ENCODE measurements at regions not wholly inside any gene's neighbourhood (a gene's known extent, or its start where the extent isn't known, plus 50 kb on each side); places are given as distances from the start of the nearest gene placed in this dataset.

- TF ChIP-seq CTCF (IDR thresholded peaks at IDR 0.05 in 8 of 11, conservative IDR thresholded peaks at IDR 0.05 in 3 of 11) (no peak), POLR2A (IDR thresholded peaks at IDR 0.05) (no peak), POLR2AphosphoS5 (IDR thresholded peaks at IDR 0.05) (no peak)
- no peak overlapping the region for H3K4me3 ChIP-seq
- H3K9me3 ChIP-seq: no peaks in the 10 kb centered on the region
- intact Hi-C loops (cut with DNase I; ENCODE audit: low total_unique reads): no loop called here
- H3K36me3 ChIP-seq: no peaks in the 10 kb centered on the region
- no peaks in the 10 kb centered on the region for H3K4me1 ChIP-seq
- H3K27ac ChIP-seq: no peak overlapping the region
- peaks cover 0 to 14% (median 0%) of the 10 kb centered on the region in 7 donors for H3K27me3 ChIP-seq (replicated peaks in 1 of 7)
- no peak for DNase-seq
- WGBS, 5 donors: 77 to 91% (median 84%) methylated on average over 1 of the region's 1 CpG
Observed at GRCh38 chr2:71903841-71904240, 243.8 kb downstream of the CYP26B1 start.

- TF ChIP-seq POLR2AphosphoS5 (IDR thresholded peaks at IDR 0.05): no peak
- no peak for TF ChIP-seq POLR2A (IDR thresholded peaks at IDR 0.05)
- no peak for TF ChIP-seq CTCF (IDR thresholded peaks at IDR 0.05 in 8 of 11, conservative IDR thresholded peaks at IDR 0.05 in 3 of 11)
- 73 to 81% (median 76%) methylated on average over 1 of the region's 1 CpG for WGBS, 5 donors
Observed at GRCh38 chr2:71901466-71901865, 246.2 kb downstream of the CYP26B1 start.

GRCh38 chr2:71898851-71899681, 248.6 kb downstream of the CYP26B1 start:
- Histone ChIP-seq H3K4me3 (no peak overlapping the region), H3K9me3 (no peaks in the 10 kb centered on the region), H3K36me3 (no peaks in the 10 kb centered on the region), H3K27me3 (replicated peaks in 1 of 7) (peaks cover 0 to 4% (median 0%) of the 10 kb centered on the region in 7 donors), H3K27ac (no peak overlapping the region), H3K4me1 (peaks cover 0 to 29% (median 4%) of the 10 kb centered on the region in 6 donors)
- intact Hi-C loops (cut with DNase I; ENCODE audit: low total_unique reads): no loop called here
- TF ChIP-seq POLR2AphosphoS5 (IDR thresholded peaks at IDR 0.05): no peak
- TF ChIP-seq POLR2A (IDR thresholded peaks at IDR 0.05): no peak
- TF ChIP-seq CTCF (IDR thresholded peaks at IDR 0.05 in 8 of 11, conservative IDR thresholded peaks at IDR 0.05 in 3 of 11): no peak
- WGBS, 5 donors: 72 to 80% (median 75%) methylated on average over 29 of the region's 29 CpGs
- DNase-seq: peak; percentile 48

More at GRCh38 chr2:71901466-71901865, 246.2 kb downstream of the CYP26B1 start:
- H3K4me1 ChIP-seq: peaks cover 0 to 17% (median 4%) of the 10 kb centered on the region in 6 donors
- H3K27ac ChIP-seq: no peak overlapping the region
- H3K4me3 ChIP-seq: no peak overlapping the region
- peaks cover 0 to 9% (median 0%) of the 10 kb centered on the region in 7 donors for H3K27me3 ChIP-seq (replicated peaks in 1 of 7)
- no peaks in the 10 kb centered on the region for H3K36me3 ChIP-seq
- intact Hi-C loops (cut with DNase I; ENCODE audit: low total_unique reads): no loop called here
- no peaks in the 10 kb centered on the region for H3K9me3 ChIP-seq
- no peak for DNase-seq

GRCh38 chr2:71898375-71898774, 249.3 kb downstream of the CYP26B1 start:
- H3K27ac ChIP-seq: no peak overlapping the region
- intact Hi-C loops (cut with DNase I; ENCODE audit: low total_unique reads): no loop called here
- no peak overlapping the region for H3K4me3 ChIP-seq
- H3K36me3 ChIP-seq: no peaks in the 10 kb centered on the region
- H3K9me3 ChIP-seq: no peaks in the 10 kb centered on the region
- TF ChIP-seq POLR2AphosphoS5 (IDR thresholded peaks at IDR 0.05) (no peak), CTCF (IDR thresholded peaks at IDR 0.05 in 8 of 11, conservative IDR thresholded peaks at IDR 0.05 in 3 of 11) (no peak)
- peak; percentile 38 for DNase-seq
- H3K4me1 ChIP-seq: peaks cover 0 to 29% (median 4%) of the 10 kb centered on the region in 6 donors
- 83 to 96% (median 91%) methylated on average over 9 of the region's 9 CpGs for WGBS, 5 donors
- peaks cover 0 to 4% (median 0%) of the 10 kb centered on the region in 7 donors for H3K27me3 ChIP-seq (replicated peaks in 1 of 7)

Data from spleen (tissue), 11 donors.